K562 (cell line): ENCODE measurements at regions not wholly inside any gene's neighbourhood (a gene's known extent, or its start where the extent isn't known, plus 50 kb on each side); places are given as distances from the start of the nearest gene placed in this dataset.

Experiments used
- ATAC-seq: fragments of 200-7000 bp; cut with Tn5 transposase; 3 replicates; pipeline ENCODE4 v1.9.1; 2020; ENCODE audit warnings: moderate library complexity
- BruUV-seq: library from RNA; stranded (reverse); fragments of 400-500 nt; replicated peaks from 2 replicates; lab custom pipeline; 2021; lab: Mats Ljungman, UMichigan
- CTCF ChIA-PET: fragments of 300-600 bp; formaldehyde crosslinking; extraction: SDS; loops from one replicate; lab custom pipeline; 2021; ENCODE audit warnings: low intra/inter-chr PET ratio; lab: Yijun Ruan, JAX
- POLR2A ChIA-PET: fragments of 300-600, 350-650 bp; sonication (Branson Sonifier 250); formaldehyde crosslinking; extraction: SDS; loops from one replicate; lab custom pipeline; 2021; ENCODE audit warnings: antibody characterized with exemption, inconsistent platforms; lab: Yijun Ruan, JAX
- DNase-seq, 4 experiments: peaks; one replicate each; pipeline versions ENCODE4 v3.0.0 to v3.0.0-alpha.2; 2011 to 2018; ENCODE audit warnings: low spot score in 3 of 4, mixed read lengths in 3 of 4; ENCODE audit errors: extremely low read depth in 1 of 4
- FAIRE-seq: peaks from 2 replicates; lab custom pipeline; 2011; peaks lifted over from hg19 to GRCh38; lab: Jason Lieb, UNC
- H2AFZ ChIP-seq: 2 replicates; pipeline ENCODE4 v1.6.0; 2011; ENCODE audit warnings: low read depth, low read length, control low read depth, inconsistent platforms
- H3K27ac ChIP-seq: fragments of 200-600 bp; 3 replicates; pipeline ENCODE4 v1.8.0; 2011; ENCODE audit warnings: low read depth, mild to moderate bottlenecking, control low read depth, inconsistent platforms, low read length, moderate library complexity, mixed read lengths; ENCODE audit errors: extremely low read depth
- H3K27me3 ChIP-seq, 2 experiments: fragments of 300-600 bp in 1 of 2; 2 replicates in 1 of 2; 3 replicates in 1 of 2; pipeline versions ENCODE4 v1.6.0 to v1.8.0; 2011; ENCODE audit warnings: inconsistent platforms in 2 of 2, low read length in 2 of 2, mild to moderate bottlenecking in 1 of 2, mixed read lengths in 1 of 2, moderate library complexity in 1 of 2; ENCODE audit not compliant: control insufficient read depth in 2 of 2, insufficient read depth in 2 of 2
- H3K36me3 ChIP-seq: fragments of 300-600 bp; 3 replicates; pipeline ENCODE4 v1.8.0; 2011; ENCODE audit warnings: mild to moderate bottlenecking, low read length, inconsistent platforms; ENCODE audit not compliant: control insufficient read depth, insufficient read depth
- H3K4me1 ChIP-seq, 2 experiments: fragments of 200-600 bp in 1 of 2; replicated peaks in 1 of 2; 2 replicates in 1 of 2; 3 replicates in 1 of 2; pipeline versions ENCODE4 v1.5.1 to v1.8.0; 2011; ENCODE audit warnings: inconsistent platforms in 2 of 2, low read length in 2 of 2, mild to moderate bottlenecking in 1 of 2, mixed read lengths in 1 of 2, moderate library complexity in 1 of 2; ENCODE audit not compliant: control insufficient read depth in 2 of 2, insufficient read depth in 2 of 2
- H3K4me2 ChIP-seq: 2 replicates; pipeline ENCODE4 v1.6.1; 2011; ENCODE audit warnings: low read length, control low read depth, inconsistent platforms, mixed read lengths; ENCODE audit not compliant: insufficient read depth
- H3K4me3 ChIP-seq: fragments of 200-600 bp; sonication (generic), shearing (Covaris generic); 2 replicates; pipeline ENCODE4 v1.5.1; 2016; ENCODE audit warnings: control low read depth, inconsistent platforms
- H3K79me2 ChIP-seq: fragments of 200-600 bp; 3 replicates; pipeline ENCODE4 v1.8.0; 2011; ENCODE audit warnings: low read length, inconsistent platforms; ENCODE audit not compliant: control insufficient read depth, insufficient read depth
- H3K9ac ChIP-seq, 2 experiments: 2 replicates each; pipeline versions ENCODE4 v1.6.0 to v1.6.1; 2011; ENCODE audit warnings: low read depth in 2 of 2, low read length in 2 of 2, control low read depth in 1 of 2, inconsistent platforms in 1 of 2, mild to moderate bottlenecking in 1 of 2, mixed read lengths in 1 of 2; ENCODE audit not compliant: insufficient read depth in 1 of 2
- H3K9me1 ChIP-seq: one replicate; pipeline ENCODE4 v1.6.0; 2011; ENCODE audit warnings: inconsistent platforms, mild to moderate bottlenecking, low read length, moderate library complexity; ENCODE audit not compliant: control insufficient read depth, insufficient read depth
- H3K9me3 ChIP-seq: replicated peaks from 2 replicates; pipeline ENCODE4 v1.5.1; 2011; ENCODE audit warnings: low read depth, low read length, inconsistent platforms; ENCODE audit not compliant: control insufficient read depth, insufficient read depth
- H4K20me1 ChIP-seq: replicated peaks from 2 replicates; pipeline ENCODE4 v1.6.1; 2011; ENCODE audit warnings: low read length, inconsistent platforms, mixed read lengths; ENCODE audit not compliant: control insufficient read depth, insufficient read depth
- CEBPG ChIP-seq, 3 experiments: fragments of 200-800 bp in 1 of 3; sonication (Bioruptor generic) in 1 of 3; sonication (generic) in 1 of 3; formaldehyde crosslinking in 1 of 3; IDR thresholded peaks in 2 of 3; conservative IDR thresholded peaks in 1 of 3; 2 replicates each; pipeline versions ENCODE4 v1.6.1 to v1.8.0; 2016 to 2022; ENCODE audit warnings: missing compliant biosample characterization in 2 of 3, missing genetic modification characterization in 2 of 3, mild to moderate bottlenecking in 1 of 3, missing genetic modification reagents in 1 of 3
- MAFG ChIP-seq: fragments of 450-650 bp; conservative IDR thresholded peaks from 2 replicates; pipeline ENCODE4 v1.6.1; 2016; ENCODE audit warnings: missing genetic modification characterization, missing compliant biosample characterization
- NFXL1 ChIP-seq: fragments of 450-650 bp; formaldehyde crosslinking; IDR thresholded peaks from 2 replicates; pipeline ENCODE4 v1.4.0; 2021; ENCODE audit warnings: mild to moderate bottlenecking
- SREBF1 ChIP-seq: fragments of 150-350 bp; IDR thresholded peaks from 2 replicates; pipeline ENCODE4 v1.6.1; 2014; ENCODE audit warnings: antibody characterized with exemption, low read depth, low read length, borderline replicate concordance
- TRIM24 ChIP-seq, 2 experiments: fragments of 450-650 bp; IDR thresholded peaks; 2 replicates each; pipeline ENCODE4 v1.6.1; 2016
- ZNF134 ChIP-seq: fragments of 250-450 bp; sonication (Bioruptor Pico); conservative IDR thresholded peaks from 2 replicates; pipeline ENCODE4 v1.4.0; 2020
- WGBS: fragments of 100-300 bp; shearing (Covaris generic); methylation state at CpG from one replicate; pipeline ENCODE4 v1.1.6; 2016; ENCODE audit warnings: low coverage, mixed read lengths; ENCODE audit not compliant: insufficient coverage; ENCODE audit errors: missing lambda C conversion rate; 5-methylcytosine and 5-hydroxymethylcytosine counted together
- in situ Hi-C: fragments of 300-500 bp; cut with MboI; formaldehyde crosslinking; loops from 4 replicates; pipeline ENCODE4 v1.15.0; 2018; ENCODE audit warnings: inconsistent platforms, mixed read lengths
- intact Hi-C: fragments of 100-400 bp; cut with micrococcal nuclease; formaldehyde crosslinking; loops from 2 replicates; pipeline ENCODE4 v1.14.2; 2022
- TF ChIP-seq, protein P1 (sequence below), 2 experiments: fragments of 450-650 bp; conservative IDR thresholded peaks; 2 replicates each; pipeline ENCODE4 v1.6.1; 2017; ENCODE audit warnings: mild to moderate bottlenecking in 2 of 2, moderate library complexity in 2 of 2
- TF ChIP-seq, protein P2 (sequence below): conservative IDR thresholded peaks from 2 replicates; pipeline ENCODE4 v1.6.1; 2011; ENCODE audit warnings: low read depth, mild to moderate bottlenecking, low read length; ENCODE audit not compliant: control insufficient read depth
- TF ChIP-seq, protein P3 (sequence below): fragments of 450-650 bp; IDR thresholded peaks from 2 replicates; pipeline ENCODE4 v1.6.1; 2016; ENCODE audit warnings: low read depth

DNA sequence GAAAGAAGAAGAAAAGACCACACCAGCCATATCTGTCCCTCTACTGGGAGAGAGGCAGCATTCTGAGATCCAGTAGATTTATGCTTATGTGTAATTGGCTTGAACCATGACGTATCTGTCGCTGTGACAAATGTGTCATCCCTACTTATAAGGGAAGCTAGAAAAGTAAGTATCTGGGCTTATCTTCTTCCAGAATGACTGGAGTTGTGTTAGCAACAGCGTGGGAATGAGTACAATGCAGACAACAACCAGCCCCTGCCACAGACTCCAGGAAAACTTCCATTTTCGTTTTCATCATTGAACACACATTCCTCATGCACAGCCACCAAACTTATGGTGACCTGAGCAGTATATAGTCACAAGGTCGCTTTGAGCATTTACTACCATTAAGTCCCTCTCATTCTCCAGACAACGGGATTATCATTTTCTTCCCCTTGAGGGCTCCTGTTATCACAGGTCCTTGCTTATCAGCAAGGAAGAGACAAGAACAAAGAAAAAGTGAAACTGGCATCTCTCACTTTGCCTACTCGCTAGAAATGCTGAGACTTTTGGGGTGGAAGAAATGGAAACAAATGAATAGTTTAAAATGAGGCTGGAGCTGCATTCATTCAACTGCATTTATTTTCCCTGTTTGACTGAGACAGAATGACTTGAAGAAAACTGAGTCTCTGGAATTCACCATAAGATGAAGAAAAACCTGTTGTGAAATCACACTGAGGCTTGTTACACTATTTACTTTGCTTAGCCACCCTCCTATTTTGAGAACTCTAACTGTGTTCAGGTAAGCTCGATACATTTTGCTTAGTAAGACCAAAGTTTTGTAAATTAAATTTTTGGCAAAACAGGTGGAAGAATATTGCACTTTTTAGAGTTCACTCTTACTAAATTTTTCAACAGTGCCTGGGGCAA, 149.3 kb upstream of the FOXQ1 start:
- Histone ChIP-seq H3K79me2 (no peaks in the 10 kb centered on the region), H2AFZ (no peak overlapping the region), H3K4me2 (no peak overlapping the region), H4K20me1 (peaks cover 4% of the 10 kb centered on the region; the same call in 1 of the 2 replicates), H3K9me3 (no peaks in the 10 kb centered on the region), H3K4me1 (no peaks in the 10 kb centered on the region), H3K27ac (no peak overlapping the region), H3K4me3 (no peak overlapping the region), H3K36me3 (no peaks in the 10 kb centered on the region), H3K27me3 (peaks cover 0 to 26% of the 10 kb centered on the region in 2 experiments; a peak in 3 of 5 replicates), H3K9ac (no peak overlapping the region), H3K9me1 (no peaks in the 10 kb centered on the region)
- DNase-seq (no peak), FAIRE-seq (no peak), ATAC-seq (no peak)
- CTCF ChIA-PET: no interaction called here
- BruUV-seq: no TSS peak
- 2% methylated on average over 8 of the region's 8 CpGs for WGBS
- intact Hi-C loops: no loop called here
- POLR2A ChIA-PET: interaction anchor here (1.0 to 1.7 kb wide), 2 partner anchors 19 kb away, joined by 3 to 4 read pairs; no protein-coding TSS in a partner anchor
- in situ Hi-C loops: no loop called here
- TF ChIP-seq, protein P1, sequence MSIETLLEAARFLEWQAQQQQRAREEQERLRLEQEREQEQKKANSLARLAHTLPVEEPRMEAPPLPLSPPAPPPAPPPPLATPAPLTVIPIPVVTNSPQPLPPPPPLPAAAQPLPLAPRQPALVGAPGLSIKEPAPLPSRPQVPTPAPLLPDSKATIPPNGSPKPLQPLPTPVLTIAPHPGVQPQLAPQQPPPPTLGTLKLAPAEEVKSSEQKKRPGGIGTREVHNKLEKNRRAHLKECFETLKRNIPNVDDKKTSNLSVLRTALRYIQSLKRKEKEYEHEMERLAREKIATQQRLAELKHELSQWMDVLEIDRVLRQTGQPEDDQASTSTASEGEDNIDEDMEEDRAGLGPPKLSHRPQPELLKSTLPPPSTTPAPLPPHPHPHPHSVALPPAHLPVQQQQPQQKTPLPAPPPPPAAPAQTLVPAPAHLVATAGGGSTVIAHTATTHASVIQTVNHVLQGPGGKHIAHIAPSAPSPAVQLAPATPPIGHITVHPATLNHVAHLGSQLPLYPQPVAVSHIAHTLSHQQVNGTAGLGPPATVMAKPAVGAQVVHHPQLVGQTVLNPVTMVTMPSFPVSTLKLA (conservative IDR thresholded peaks at IDR 0.05): no peak
- TF ChIP-seq SREBF1: no peak
- TF ChIP-seq NFXL1 (CRISPR knock-in tag): no peak
- TF ChIP-seq MAFG (tag): no peak
- TF ChIP-seq, protein P2, sequence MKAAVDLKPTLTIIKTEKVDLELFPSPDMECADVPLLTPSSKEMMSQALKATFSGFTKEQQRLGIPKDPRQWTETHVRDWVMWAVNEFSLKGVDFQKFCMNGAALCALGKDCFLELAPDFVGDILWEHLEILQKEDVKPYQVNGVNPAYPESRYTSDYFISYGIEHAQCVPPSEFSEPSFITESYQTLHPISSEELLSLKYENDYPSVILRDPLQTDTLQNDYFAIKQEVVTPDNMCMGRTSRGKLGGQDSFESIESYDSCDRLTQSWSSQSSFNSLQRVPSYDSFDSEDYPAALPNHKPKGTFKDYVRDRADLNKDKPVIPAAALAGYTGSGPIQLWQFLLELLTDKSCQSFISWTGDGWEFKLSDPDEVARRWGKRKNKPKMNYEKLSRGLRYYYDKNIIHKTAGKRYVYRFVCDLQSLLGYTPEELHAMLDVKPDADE: no peak
- no peak for TF ChIP-seq CEBPG (CRISPR knock-in tag; IDR thresholded peaks at IDR 0.05)
- no peak for TF ChIP-seq CEBPG (tag; conservative IDR thresholded peaks at IDR 0.05 in 1 of 2, IDR thresholded peaks at IDR 0.05 in 1 of 2)
- no peak for TF ChIP-seq TRIM24 (IDR thresholded peaks at IDR 0.05)
- TF ChIP-seq, protein P3, sequence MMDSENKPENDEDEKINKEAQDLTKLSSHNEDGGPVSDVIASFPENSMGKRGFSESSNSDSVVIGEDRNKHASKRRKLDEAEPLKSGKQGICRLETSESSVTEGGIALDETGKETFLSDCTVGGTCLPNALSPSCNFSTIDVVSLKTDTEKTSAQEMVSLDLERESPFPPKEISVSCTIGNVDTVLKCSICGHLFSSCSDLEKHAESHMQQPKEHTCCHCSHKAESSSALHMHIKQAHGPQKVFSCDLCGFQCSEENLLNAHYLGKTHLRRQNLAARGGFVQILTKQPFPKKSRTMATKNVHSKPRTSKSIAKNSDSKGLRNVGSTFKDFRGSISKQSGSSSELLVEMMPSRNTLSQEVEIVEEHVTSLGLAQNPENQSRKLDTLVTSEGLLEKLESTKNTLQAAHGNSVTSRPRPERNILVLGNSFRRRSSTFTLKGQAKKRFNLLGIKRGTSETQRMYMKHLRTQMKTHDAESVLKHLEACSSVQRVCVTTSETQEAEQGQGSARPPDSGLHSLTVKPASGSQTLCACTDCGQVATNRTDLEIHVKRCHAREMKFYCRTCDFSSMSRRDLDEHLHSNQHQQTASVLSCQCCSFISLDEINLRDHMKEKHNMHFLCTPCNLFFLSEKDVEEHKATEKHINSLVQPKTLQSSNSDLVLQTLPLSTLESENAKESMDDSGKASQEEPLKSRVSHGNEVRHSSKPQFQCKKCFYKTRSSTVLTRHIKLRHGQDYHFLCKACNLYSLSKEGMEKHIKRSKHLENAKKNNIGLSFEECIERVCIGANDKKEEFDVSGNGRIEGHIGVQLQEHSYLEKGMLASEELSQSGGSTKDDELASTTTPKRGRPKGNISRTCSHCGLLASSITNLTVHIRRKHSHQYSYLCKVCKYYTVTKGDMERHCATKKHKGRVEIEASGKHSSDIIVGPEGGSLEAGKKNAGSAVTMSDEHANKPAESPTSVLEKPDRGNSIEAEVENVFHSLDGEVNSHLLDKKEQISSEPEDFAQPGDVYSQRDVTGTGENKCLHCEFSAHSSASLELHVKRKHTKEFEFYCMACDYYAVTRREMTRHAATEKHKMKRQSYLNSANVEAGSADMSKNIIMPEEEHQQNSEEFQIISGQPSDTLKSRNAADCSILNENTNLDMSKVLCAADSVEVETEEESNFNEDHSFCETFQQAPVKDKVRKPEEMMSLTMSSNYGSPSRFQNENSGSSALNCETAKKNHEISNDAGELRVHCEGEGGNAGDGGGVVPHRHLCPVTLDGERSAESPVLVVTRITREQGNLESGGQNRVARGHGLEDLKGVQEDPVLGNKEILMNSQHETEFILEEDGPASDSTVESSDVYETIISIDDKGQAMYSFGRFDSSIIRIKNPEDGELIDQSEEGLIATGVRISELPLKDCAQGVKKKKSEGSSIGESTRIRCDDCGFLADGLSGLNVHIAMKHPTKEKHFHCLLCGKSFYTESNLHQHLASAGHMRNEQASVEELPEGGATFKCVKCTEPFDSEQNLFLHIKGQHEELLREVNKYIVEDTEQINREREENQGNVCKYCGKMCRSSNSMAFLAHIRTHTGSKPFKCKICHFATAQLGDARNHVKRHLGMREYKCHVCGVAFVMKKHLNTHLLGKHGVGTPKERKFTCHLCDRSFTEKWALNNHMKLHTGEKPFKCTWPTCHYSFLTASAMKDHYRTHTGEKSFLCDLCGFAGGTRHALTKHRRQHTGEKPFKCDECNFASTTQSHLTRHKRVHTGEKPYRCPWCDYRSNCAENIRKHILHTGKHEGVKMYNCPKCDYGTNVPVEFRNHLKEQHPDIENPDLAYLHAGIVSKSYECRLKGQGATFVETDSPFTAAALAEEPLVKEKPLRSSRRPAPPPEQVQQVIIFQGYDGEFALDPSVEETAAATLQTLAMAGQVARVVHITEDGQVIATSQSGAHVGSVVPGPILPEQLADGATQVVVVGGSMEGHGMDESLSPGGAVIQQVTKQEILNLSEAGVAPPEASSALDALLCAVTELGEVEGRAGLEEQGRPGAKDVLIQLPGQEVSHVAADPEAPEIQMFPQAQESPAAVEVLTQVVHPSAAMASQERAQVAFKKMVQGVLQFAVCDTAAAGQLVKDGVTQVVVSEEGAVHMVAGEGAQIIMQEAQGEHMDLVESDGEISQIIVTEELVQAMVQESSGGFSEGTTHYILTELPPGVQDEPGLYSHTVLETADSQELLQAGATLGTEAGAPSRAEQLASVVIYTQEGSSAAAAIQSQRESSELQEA: no peak
- no peak for TF ChIP-seq ZNF134 (CRISPR knock-in tag)
